B cell (primary cell): ENCODE measurements at regions not wholly inside any gene's neighbourhood (a gene's known extent, or its start where the extent isn't known, plus 50 kb on each side); places are given as distances from the start of the nearest gene placed in this dataset.

Source experiments
- EZH2 ChIP-seq: IDR thresholded peaks from 2 replicates; pipeline ENCODE4 v1.6.1; 2012; ENCODE audit warnings: borderline replicate concordance, low read depth, mild to moderate bottlenecking, moderate library complexity, low read length; ENCODE audit not compliant: insufficient read depth, poor library complexity, severe bottlenecking
- TF ChIP-seq, protein P1 (sequence below): fragments of 200-600 bp; IDR thresholded peaks from one replicate; pipeline ENCODE4 v1.8.0; 2022; ENCODE audit warnings: antibody characterized with exemption, mild to moderate bottlenecking

GRCh38 chr18:78861706-78862105 is 117.9 kb upstream of the SALL3 start:
- TF ChIP-seq, protein P1, sequence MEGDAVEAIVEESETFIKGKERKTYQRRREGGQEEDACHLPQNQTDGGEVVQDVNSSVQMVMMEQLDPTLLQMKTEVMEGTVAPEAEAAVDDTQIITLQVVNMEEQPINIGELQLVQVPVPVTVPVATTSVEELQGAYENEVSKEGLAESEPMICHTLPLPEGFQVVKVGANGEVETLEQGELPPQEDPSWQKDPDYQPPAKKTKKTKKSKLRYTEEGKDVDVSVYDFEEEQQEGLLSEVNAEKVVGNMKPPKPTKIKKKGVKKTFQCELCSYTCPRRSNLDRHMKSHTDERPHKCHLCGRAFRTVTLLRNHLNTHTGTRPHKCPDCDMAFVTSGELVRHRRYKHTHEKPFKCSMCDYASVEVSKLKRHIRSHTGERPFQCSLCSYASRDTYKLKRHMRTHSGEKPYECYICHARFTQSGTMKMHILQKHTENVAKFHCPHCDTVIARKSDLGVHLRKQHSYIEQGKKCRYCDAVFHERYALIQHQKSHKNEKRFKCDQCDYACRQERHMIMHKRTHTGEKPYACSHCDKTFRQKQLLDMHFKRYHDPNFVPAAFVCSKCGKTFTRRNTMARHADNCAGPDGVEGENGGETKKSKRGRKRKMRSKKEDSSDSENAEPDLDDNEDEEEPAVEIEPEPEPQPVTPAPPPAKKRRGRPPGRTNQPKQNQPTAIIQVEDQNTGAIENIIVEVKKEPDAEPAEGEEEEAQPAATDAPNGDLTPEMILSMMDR = no peak
- TF ChIP-seq EZH2 = no peak
